C4-2B (cell line): ENCODE measurements at regions not wholly inside any gene's neighbourhood (a gene's known extent, or its start where the extent isn't known, plus 50 kb on each side); places are given as distances from the start of the nearest gene placed in this dataset.

Source experiments
- H3K27ac ChIP-seq: fragments of 450-650 bp; 2 replicates; pipeline ENCODE4 v1.5.1; 2017
- CTCF ChIP-seq: fragments of 450-650 bp; conservative IDR thresholded peaks from 2 replicates; pipeline ENCODE4 v1.5.1; 2017; ENCODE audit warnings: mild to moderate bottlenecking
- ZFX ChIP-seq: fragments of 450-650 bp; IDR thresholded peaks from 2 replicates; pipeline ENCODE4 v1.6.1; 2017

GRCh38 chr1:30425046-30425445 lies 298.3 kb downstream of the MATN1 start:
- no peak overlapping the region for H3K27ac ChIP-seq
- TF ChIP-seq CTCF (no peak), ZFX (no peak)

GRCh38 chr1:30423570-30423969 lies 299.8 kb downstream of the MATN1 start:
- no peak overlapping the region for H3K27ac ChIP-seq
- TF ChIP-seq CTCF (no peak), ZFX (no peak)

GRCh38 chr1:30422251-30422650 lies 301.1 kb downstream of the MATN1 start:
- no peak for TF ChIP-seq CTCF
- no peak for TF ChIP-seq ZFX
- H3K27ac ChIP-seq: no peak overlapping the region

GRCh38 chr1:30420519-30421050 lies 302.8 kb downstream of the MATN1 start:
- H3K27ac ChIP-seq: no peak overlapping the region
- TF ChIP-seq CTCF: no peak
- TF ChIP-seq ZFX: no peak

GRCh38 chr1:30419831-30420230 lies 303.6 kb downstream of the MATN1 start:
- H3K27ac ChIP-seq: no peak overlapping the region
- TF ChIP-seq CTCF: no peak
- TF ChIP-seq ZFX: no peak

- no peak overlapping the region for H3K27ac ChIP-seq
- TF ChIP-seq CTCF (no peak), ZFX (no peak)
Observed at GRCh38 chr1:30418939-30419720, 304.3 kb downstream of the MATN1 start.

GRCh38 chr1:30418061-30418938 lies 305.1 kb downstream of the MATN1 start:
- H3K27ac ChIP-seq: no peak overlapping the region
- TF ChIP-seq CTCF (no peak), ZFX (no peak)
